ENCODE measurements at regions not wholly inside any gene's neighbourhood (a gene's known extent, or its start where the extent isn't known, plus 50 kb on each side); places are given as distances from the start of the nearest gene placed in this dataset.
"Not testable (repeated sequence)": the region's sequence is repeated elsewhere in the genome, so short reads cannot be mapped to it uniquely, and the experiment has no call there.

- no peak for DNase-seq (ENCODE audit: low read depth)
Observed at GRCh38 chr9:93813221-93814076, 141.7 kb downstream of the BARX1 start.

DNA sequence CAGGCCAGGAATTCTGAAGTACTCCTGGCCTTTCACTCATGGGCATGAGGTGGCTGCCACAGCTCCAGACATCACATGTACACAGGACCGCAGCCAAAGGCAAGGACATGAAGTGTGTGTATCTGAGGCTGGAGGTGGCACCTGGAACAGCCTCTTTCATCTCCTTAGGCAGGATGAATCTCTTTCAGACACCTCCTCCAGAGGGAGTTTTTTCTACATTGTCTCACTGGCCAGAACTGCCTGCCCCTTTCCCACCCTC lies 142.8 kb downstream of the BARX1 start:
- DNase-seq (ENCODE audit: low read depth), result no peak

GRCh38 chr9:93810028-93810971 lies 144.9 kb downstream of the BARX1 start:
- no peak for DNase-seq (ENCODE audit: low read depth)

GRCh38 chr9:93809204-93809940 lies 145.8 kb downstream of the BARX1 start:
- DNase-seq (ENCODE audit: low read depth), result no peak

DNA sequence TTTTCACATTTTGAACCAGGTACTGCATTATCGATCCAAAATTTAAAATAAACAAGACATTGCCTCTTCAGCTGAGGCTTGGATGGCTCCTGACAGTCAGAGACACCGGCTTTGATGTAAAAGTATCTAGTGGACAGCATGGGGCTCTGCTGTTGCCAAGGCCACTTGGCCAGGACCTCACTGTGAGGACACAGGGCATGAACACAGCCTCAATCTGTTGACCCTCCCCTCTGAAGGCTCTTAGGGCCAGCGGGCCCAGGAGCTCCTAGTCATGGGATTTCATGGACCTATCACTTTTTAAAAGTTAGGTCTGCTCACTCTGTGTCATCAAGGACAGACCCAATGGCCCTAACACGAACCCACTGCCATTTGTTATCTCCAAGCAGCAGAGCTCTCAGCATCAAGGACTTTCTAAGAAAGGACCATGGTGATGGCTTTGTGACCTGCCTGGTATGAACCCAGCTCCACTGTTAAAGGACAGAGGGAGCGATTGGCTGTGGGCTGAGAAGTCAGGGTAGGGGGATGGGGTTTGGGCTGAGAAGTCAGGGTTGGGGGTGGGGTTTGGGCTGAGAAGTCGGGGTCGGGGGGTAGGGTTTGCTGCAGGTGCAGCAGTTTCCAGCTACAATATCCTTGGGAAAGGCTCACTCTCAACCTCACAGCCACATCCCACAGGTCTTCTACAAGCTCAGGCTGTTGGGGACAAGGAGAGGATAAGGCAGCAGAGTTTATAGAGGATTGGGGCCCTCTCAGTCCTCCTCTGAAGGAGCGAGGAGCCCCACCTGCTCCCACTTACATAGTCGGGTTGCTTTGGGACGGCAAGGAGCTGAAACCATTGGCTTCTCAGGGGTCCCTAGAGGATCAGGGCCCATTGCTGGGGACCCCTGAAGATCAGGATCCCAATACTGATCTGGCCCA lies 146.8 kb downstream of the BARX1 start:
- DNase-seq (ENCODE audit: low read depth), result no peak

DNA sequence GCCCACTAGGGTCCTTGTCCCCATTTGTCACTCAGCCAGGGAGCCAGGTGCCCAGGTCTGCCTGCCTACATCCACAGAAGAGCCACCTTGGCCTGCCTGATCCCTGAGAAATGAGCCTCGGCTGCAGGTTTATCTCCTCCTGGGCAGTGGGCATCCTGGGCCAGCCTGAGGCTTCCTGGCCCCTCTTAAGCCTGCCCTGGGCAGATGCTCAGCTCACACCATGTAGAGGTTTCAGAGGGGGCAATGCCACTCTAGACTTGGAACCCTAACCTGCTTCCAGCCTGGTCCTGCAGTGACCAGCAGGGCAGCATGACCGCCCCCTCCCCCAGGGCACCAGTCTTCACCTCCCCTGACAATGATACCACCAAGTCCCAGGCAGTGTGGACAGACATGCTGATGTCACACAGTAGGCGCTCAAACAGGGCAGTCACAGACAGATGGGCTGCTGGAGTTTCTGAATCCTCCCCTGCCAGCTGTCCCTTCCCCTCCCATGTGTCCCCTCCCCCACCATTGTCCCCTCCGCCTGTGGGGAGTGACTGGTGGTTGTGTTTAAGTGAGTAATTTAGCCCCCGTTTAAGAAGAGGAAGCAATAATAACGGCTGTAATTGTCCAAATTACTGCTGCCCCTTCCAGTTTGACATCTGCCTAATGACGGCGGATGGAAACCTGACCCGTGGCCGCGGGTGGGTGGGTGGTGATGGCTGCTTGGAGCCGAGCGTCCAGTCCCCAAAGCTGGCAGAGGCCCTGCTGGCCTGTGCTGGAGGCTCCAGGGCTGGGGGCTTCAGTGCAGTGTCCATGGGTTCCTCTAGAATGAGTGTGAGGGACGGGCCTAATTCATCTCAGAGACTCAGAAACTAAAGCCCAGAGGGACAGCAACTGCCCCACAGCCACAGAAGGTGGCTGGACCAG lies 147.7 kb downstream of the BARX1 start:
- DNase-seq (ENCODE audit: low read depth), result no peak

DNA sequence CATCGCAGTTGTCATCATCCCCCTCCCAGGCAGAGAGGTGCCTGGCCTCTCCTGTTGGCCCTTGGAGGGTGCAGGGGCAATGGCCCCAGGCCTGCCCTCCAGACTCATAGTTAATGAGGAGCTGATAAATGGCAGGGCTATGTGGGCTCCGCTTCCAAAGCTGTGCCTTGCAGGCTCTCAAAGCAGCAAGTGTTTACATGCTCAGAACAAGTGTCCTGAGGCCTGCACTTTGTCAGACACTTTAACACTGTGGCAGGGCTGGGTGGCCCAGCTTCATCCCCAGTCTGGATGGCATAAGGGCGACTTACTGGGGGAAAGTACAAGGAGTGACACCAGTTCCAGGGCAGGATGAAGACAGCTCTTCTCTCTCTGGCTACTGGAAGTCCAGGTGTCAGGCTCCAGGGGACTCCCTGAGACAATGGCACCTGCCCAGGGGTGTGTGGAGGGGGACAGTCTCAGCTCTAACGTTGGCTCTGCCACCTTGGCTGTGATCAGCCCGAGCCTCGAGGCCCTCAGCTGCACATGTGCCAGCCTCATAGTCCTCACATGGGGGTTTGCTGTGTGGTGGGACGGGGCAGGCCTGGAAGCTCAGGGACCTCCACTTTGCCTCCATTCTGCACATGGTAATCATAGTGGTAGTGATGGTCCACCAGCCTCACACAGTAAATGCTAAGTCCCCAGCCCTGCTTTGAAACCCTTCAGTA lies 153.4 kb downstream of the BARX1 start:
- no peak for DNase-seq (ENCODE audit: low read depth)

- DNase-seq (ENCODE audit: low read depth), result no peak
Observed at GRCh38 chr9:93801120-93801519, 154.0 kb downstream of the BARX1 start.

GRCh38 chr9:93792358-93792757 lies 162.8 kb downstream of the BARX1 start:
- DNase-seq (ENCODE audit: low read depth), result no peak

DNA sequence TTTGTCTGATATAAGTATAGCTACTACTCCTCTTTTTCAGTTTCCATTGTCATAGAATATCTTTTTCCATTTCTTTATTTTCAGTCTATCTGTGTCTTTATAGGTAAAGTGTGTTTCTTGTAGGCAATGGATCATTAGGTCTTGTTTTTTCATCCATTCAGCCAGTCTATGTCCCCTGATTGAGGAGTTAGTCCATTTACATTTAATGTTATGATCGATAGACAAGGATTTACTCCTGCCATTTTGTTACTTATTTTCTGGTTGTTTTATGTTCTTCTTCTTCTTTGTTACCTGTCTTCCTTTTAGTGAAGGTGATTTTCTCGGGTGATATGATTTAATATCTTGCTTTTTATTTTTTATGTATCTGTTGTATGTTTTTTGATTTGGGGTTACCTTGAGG lies 169.0 kb downstream of the BARX1 start:
- no peak for DNase-seq (ENCODE audit: low read depth)

DNA sequence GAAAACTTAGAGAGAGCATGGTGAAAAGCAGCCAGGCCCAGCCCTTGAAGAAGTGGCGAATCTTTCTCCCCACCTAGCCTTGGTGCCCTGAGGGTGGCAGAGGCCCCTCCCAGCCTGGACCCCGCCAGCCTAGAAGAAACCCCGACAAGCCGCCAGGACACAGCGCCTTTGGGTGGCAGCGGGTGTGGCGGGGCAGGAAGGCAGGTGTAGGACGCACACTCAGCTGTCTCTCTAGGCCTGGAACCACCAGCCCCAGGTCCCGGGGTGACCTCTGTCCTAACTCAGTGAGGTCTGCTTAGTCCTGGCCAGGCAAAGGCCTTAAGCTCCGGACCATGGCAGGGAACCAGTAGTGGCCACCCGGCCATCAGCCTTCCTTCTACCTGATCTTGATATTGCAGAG lies 178.3 kb downstream of the BARX1 start:
- no peak for DNase-seq (ENCODE audit: low read depth)

DNA sequence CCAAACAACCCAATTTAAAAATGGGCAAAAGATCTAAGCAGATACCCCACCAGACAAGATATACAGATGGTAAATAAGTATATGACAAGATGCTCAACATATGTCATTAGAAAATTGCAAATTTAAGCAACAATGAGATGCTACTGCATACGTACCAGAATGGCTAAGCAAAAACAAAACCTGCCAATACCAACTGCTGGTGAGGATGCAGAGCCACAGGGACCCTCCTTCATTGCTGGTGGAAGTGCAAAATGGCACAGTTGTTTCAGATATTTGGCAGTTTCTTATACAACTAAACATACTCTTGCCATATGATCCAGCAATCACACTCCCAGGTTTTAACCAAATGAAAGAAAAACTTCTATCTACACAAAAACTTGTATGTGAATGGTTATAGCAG lies 178.9 kb downstream of the BARX1 start:
- DNase-seq (ENCODE audit: low read depth), result no peak

DNA sequence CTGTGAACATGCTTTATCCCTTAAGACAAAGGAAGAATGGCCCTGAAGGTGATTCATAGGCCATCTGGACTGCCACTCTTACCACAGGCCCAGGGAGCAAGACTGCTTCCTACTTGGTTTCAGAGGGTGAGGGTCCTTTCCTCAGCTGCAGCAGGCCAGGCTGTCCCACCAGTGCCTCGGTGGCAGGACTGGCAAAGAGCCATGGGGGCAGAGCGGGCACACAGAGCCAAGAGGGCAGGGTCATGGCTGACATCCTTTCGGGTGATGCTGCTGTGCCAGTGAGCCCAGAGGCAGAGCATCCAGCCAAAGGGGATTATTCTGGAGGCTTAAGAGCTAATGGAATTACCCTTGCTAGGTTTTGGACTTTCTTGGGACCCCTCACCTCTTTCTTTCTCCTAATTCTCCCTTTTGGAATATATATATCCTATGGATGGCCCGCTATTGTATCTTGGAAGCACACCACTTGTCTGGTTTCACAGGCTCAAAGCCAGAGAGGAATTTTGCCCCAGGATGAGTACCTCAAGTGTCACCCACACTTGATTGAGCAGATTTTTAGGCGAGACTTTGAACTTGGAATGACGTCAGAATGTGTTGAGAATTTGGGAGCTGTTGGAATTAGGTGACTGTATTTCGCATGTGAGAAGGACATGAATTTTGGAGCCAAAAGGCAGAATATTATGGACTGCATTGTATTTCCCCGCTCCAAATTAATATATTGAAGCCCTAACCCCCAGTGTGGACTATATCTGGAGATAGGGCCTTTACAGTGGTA lies 180.6 kb downstream of the BARX1 start:
- no peak for DNase-seq (ENCODE audit: low read depth)

- DNase-seq (ENCODE audit: low read depth), result no peak
Observed at GRCh38 chr9:93771276-93771675, 183.9 kb downstream of the BARX1 start.

DNA sequence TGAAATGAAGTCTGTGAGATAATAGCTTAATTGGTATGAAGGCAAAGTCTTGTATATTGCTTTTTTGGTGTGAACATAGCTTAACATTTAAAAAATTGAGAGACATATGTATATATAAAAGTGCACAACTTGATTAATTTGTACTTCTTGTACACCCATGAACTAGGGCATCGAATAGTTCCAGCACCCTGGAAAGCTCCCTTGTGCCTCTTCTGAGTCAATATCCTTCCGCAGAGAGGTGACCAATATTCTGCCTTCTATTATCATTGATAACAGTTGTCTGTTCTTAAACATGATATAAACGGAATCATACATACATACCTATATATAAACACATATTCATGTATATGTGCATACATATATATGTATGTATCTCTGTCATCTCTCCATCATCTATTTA lies 185.4 kb downstream of the PHF2 start:
- no peak for DNase-seq (ENCODE audit: low read depth)

DNA sequence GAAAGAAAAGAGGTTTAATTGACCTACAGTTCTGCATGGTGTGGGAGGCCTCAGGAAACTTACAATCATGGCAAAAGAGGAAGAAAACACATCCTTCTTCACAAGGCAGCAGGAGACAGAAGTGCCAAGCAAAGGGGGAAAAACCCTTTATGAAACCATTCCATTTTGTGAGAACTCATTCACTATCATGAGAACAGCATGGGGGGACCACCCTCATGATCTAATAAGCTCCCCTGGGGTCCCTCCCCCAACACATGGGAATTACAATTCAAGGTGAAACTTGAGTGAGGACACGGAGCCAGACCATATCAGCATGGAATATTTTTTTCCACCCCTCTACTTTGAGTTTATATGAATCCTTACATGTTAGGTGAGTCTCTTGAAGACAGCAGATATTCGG lies 173.7 kb downstream of the PHF2 start:
- DNase-seq (ENCODE audit: low read depth), result no peak

GRCh38 chr9:93748827-93749226 lies 172.4 kb downstream of the PHF2 start:
- DNase-seq (ENCODE audit: low read depth), result not testable (repeated sequence)

GRCh38 chr9:93731963-93732362 lies 155.6 kb downstream of the PHF2 start:
- no peak for DNase-seq (ENCODE audit: low read depth)

- DNase-seq (ENCODE audit: low read depth), result no peak
Observed at GRCh38 chr9:93730648-93731047, 154.3 kb downstream of the PHF2 start.
